ENCODE measurements at regions not wholly inside any gene's neighbourhood (a gene's known extent, or its start where the extent isn't known, plus 50 kb on each side); places are given as distances from the start of the nearest gene placed in this dataset.

DNA sequence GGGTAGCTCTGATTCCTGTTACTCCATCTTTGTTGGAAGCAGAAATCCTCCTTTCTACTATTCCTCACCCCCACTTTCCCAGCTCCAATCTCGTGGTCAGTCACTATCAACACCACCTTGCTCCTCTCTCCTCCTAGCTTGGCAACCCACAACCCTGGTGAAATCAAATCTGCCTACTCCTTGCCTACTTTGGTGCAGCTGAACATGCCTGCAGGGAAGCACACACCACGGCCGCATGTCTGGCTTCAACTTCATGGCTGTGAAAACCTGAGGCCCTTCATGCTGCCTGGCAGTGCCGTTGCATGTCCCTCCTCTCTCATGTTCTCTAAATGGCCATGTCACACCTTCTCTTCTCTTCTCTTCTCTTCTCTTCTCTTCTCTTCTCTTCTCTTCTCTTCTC, 112.4 kb upstream of the FOXA2 start:
- no peak overlapping the region for H2AFZ ChIP-seq (replicated peaks; ENCODE audit: low read length, poor library complexity)
- H3K36me3 ChIP-seq (ENCODE audit: control insufficient read depth, insufficient read depth, low read length): no peaks in the 10 kb centered on the region
- H2BK15ac ChIP-seq (ENCODE audit: low read depth, low read length): no peak overlapping the region
- H3K9me3 ChIP-seq (ENCODE audit: control insufficient read depth, insufficient read depth, low read length): no peaks in the 10 kb centered on the region
- no peak overlapping the region for H3K14ac ChIP-seq (replicated peaks; ENCODE audit: low read depth, low read length)
- H4K5ac ChIP-seq (ENCODE audit: low read depth, low read length): no peak overlapping the region
- no peaks in the 10 kb centered on the region for H4K20me1 ChIP-seq (ENCODE audit: insufficient read depth, low read length)
- no peak for TF ChIP-seq MAFK (IDR thresholded peaks at IDR 0.05; ENCODE audit: low read depth, low read length)
- TF ChIP-seq, protein P1, sequence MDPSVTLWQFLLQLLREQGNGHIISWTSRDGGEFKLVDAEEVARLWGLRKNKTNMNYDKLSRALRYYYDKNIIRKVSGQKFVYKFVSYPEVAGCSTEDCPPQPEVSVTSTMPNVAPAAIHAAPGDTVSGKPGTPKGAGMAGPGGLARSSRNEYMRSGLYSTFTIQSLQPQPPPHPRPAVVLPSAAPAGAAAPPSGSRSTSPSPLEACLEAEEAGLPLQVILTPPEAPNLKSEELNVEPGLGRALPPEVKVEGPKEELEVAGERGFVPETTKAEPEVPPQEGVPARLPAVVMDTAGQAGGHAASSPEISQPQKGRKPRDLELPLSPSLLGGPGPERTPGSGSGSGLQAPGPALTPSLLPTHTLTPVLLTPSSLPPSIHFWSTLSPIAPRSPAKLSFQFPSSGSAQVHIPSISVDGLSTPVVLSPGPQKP (IDR thresholded peaks at IDR 0.05; ENCODE audit: borderline replicate concordance, low read depth, low read length): no peak
- H2BK5ac ChIP-seq (ENCODE audit: low read depth, low read length, poor library complexity, severe bottlenecking): no peak overlapping the region
- H3K79me1 ChIP-seq (ENCODE audit: low read depth in 1 of 2, low read length in 2 of 2): no peaks in the 10 kb centered on the region
- no peak overlapping the region for H3K18ac ChIP-seq (ENCODE audit: low read depth, low read length)
- H3K23ac ChIP-seq (ENCODE audit: low read depth, low read length): no peak overlapping the region
- no peak overlapping the region for H2BK20ac ChIP-seq (ENCODE audit: low read depth, low read length)
- DNase-seq (no peak), ATAC-seq (ENCODE audit: low read depth) (no peak)
- no peak overlapping the region for H2AK9ac ChIP-seq (replicated peaks; ENCODE audit: low read depth, low read length, poor library complexity)
- H4K8ac ChIP-seq (ENCODE audit: low read depth in 2 of 2, low read length in 2 of 2): no peak overlapping the region
- H3K9me1 ChIP-seq (ENCODE audit: insufficient read depth, low read length): no peaks in the 10 kb centered on the region
- dilution Hi-C loops (cut with HindIII; ENCODE audit: low sequenced_read_pairs, unreplicated experiment): no loop called here
- no peak overlapping the region for H2BK120ac ChIP-seq (ENCODE audit: low read depth, low read length)
- H3K27me3 ChIP-seq (ENCODE audit: control insufficient read depth, insufficient read depth, low read length): peaks cover 4% of the 10 kb centered on the region
- BruUV-seq (replicated peaks): no TSS peak
- no peak overlapping the region for H3K27ac ChIP-seq (ENCODE audit: insufficient read depth, low read length)
- no peak overlapping the region for H3K9ac ChIP-seq (ENCODE audit: low read depth, low read length)
- H4K91ac ChIP-seq (ENCODE audit: insufficient read depth, low read depth, low read length): no peak overlapping the region
- in situ Hi-C loops (cut with MboI; ENCODE audit: low sequenced_read_pairs): loop anchor here (10.0 kb wide), 1 partner anchor 538 kb away; no protein-coding TSS in a partner anchor
- 79% methylated on average over 2 of the region's 4 CpGs; no CpG with 5 or more reads in 1 of the 2 experiments for WGBS, 2 experiments (ENCODE audit: extremely low coverage in 2 of 2, insufficient read length in 1 of 2)
- no peak overlapping the region for H3K4me3 ChIP-seq (ENCODE audit: insufficient read depth, low read depth, low read length)
- no peak overlapping the region for H3K4ac ChIP-seq (ENCODE audit: low read depth, low read length)
- CTCF ChIA-PET: interaction anchor here (1.4 kb wide), 1 partner anchor 10 kb away, joined by 3 read pairs; no protein-coding TSS in a partner anchor
- H3K4me1 ChIP-seq (ENCODE audit: control insufficient read depth, insufficient read depth, low read length): no peaks in the 10 kb centered on the region
- POLR2A ChIA-PET (ENCODE audit: unreplicated experiment): no interaction called here
- intact Hi-C loops (cut with micrococcal nuclease): loop anchor here (10.0 kb wide), 1 partner anchor 908 kb away; the partner anchor contains the start of gene CST9
- H2AK5ac ChIP-seq (ENCODE audit: low read depth, low read length): no peak overlapping the region
- no peak overlapping the region for H3K56ac ChIP-seq (ENCODE audit: extremely low read depth, insufficient read depth, low read length)
- H3K4me2 ChIP-seq (ENCODE audit: low read depth, low read length): no peak overlapping the region
